ENCODE measurements at regions not wholly inside any gene's neighbourhood (a gene's known extent, or its start where the extent isn't known, plus 50 kb on each side); places are given as distances from the start of the nearest gene placed in this dataset.
A peak's percentile ranks its signal among the peaks of the same experiment; 100 is the strongest.

GRCh38 chr6:43951063-43951755, 176.0 kb downstream of the MRPL14 start (continued):
- TF ChIP-seq, protein P1, sequence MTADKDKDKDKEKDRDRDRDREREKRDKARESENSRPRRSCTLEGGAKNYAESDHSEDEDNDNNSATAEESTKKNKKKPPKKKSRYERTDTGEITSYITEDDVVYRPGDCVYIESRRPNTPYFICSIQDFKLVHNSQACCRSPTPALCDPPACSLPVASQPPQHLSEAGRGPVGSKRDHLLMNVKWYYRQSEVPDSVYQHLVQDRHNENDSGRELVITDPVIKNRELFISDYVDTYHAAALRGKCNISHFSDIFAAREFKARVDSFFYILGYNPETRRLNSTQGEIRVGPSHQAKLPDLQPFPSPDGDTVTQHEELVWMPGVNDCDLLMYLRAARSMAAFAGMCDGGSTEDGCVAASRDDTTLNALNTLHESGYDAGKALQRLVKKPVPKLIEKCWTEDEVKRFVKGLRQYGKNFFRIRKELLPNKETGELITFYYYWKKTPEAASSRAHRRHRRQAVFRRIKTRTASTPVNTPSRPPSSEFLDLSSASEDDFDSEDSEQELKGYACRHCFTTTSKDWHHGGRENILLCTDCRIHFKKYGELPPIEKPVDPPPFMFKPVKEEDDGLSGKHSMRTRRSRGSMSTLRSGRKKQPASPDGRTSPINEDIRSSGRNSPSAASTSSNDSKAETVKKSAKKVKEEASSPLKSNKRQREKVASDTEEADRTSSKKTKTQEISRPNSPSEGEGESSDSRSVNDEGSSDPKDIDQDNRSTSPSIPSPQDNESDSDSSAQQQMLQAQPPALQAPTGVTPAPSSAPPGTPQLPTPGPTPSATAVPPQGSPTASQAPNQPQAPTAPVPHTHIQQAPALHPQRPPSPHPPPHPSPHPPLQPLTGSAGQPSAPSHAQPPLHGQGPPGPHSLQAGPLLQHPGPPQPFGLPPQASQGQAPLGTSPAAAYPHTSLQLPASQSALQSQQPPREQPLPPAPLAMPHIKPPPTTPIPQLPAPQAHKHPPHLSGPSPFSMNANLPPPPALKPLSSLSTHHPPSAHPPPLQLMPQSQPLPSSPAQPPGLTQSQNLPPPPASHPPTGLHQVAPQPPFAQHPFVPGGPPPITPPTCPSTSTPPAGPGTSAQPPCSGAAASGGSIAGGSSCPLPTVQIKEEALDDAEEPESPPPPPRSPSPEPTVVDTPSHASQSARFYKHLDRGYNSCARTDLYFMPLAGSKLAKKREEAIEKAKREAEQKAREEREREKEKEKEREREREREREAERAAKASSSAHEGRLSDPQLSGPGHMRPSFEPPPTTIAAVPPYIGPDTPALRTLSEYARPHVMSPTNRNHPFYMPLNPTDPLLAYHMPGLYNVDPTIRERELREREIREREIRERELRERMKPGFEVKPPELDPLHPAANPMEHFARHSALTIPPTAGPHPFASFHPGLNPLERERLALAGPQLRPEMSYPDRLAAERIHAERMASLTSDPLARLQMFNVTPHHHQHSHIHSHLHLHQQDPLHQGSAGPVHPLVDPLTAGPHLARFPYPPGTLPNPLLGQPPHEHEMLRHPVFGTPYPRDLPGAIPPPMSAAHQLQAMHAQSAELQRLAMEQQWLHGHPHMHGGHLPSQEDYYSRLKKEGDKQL (CRISPR knock-in tag; IDR thresholded peaks at IDR 0.05; ENCODE audit: borderline replicate concordance), result no peak
- TF ChIP-seq NELFE (IDR thresholded peaks at IDR 0.05; ENCODE audit: insufficient read depth, insufficient read length) (no peak), POLR3G (IDR thresholded peaks at IDR 0.05; ENCODE audit: extremely low read depth, insufficient read length, insufficient replicate concordance) (no peak), ZNF274 (IDR thresholded peaks at IDR 0.05; ENCODE audit: borderline replicate concordance, low read depth, low read length) (no peak), ZNF24 (IDR thresholded peaks at IDR 0.05) (no peak), KDM1A (IDR thresholded peaks at IDR 0.05) (no peak), SOX6 (IDR thresholded peaks at IDR 0.05) (0 out of 2 replicates have a peak, but pooled peaks have one; percentile 30), ZC3H8 (IDR thresholded peaks at IDR 0.05) (no peak), ZNF146 (CRISPR knock-in tag; IDR thresholded peaks at IDR 0.05; ENCODE audit: unreplicated experiment) (no peak), BHLHE40 (IDR thresholded peaks at IDR 0.05; ENCODE audit: low read length) (peak; percentile 64), BRF1 (IDR thresholded peaks at IDR 0.05; ENCODE audit: borderline replicate concordance, extremely low read depth, insufficient read length) (no peak), CHD2 (IDR thresholded peaks at IDR 0.05; ENCODE audit: low read depth, low read length) (no peak), TOE1 (IDR thresholded peaks at IDR 0.05; ENCODE audit: borderline replicate concordance) (no peak), TOE1 (CRISPR knock-in tag; IDR thresholded peaks at IDR 0.05; ENCODE audit: borderline replicate concordance, low read depth) (no peak), ZNF41 (CRISPR knock-in tag; conservative IDR thresholded peaks at IDR 0.05) (no peak), GATAD2B (IDR thresholded peaks at IDR 0.05; ENCODE audit: borderline replicate concordance) (no peak), TRIM25 (IDR thresholded peaks at IDR 0.05; ENCODE audit: borderline replicate concordance) (no peak)
- TF ChIP-seq, protein P2, sequence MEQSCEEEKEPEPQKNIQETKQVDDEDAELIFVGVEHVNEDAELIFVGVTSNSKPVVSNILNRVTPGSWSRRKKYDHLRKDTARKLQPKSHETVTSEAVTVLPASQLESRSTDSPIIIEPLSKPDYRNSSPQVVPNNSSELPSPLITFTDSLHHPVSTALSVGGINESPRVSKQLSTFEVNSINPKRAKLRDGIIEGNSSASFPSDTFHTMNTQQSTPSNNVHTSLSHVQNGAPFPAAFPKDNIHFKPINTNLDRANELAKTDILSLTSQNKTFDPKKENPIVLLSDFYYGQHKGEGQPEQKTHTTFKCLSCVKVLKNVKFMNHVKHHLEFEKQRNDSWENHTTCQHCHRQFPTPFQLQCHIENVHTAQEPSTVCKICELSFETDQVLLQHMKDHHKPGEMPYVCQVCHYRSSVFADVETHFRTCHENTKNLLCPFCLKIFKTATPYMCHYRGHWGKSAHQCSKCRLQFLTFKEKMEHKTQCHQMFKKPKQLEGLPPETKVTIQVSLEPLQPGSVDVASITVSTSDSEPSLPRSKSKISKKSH (CRISPR knock-in tag; IDR thresholded peaks at IDR 0.05), result no peak
- TF ChIP-seq, protein P3, sequence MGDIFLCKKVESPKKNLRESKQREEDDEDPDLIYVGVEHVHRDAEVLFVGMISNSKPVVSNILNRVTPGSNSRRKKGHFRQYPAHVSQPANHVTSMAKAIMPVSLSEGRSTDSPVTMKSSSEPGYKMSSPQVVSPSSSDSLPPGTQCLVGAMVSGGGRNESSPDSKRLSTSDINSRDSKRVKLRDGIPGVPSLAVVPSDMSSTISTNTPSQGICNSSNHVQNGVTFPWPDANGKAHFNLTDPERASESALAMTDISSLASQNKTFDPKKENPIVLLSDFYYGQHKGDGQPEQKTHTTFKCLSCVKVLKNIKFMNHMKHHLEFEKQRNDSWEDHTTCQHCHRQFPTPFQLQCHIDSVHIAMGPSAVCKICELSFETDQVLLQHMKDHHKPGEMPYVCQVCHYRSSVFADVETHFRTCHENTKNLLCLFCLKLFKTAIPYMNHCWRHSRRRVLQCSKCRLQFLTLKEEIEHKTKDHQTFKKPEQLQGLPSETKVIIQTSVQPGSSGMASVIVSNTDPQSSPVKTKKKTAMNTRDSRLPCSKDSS (IDR thresholded peaks at IDR 0.05; ENCODE audit: low read depth, partially characterized antibody), result no peak

Data from K562 (cell line).